H1 (cell line): ENCODE measurements at regions not wholly inside any gene's neighbourhood (a gene's known extent, or its start where the extent isn't known, plus 50 kb on each side); places are given as distances from the start of the nearest gene placed in this dataset.

Source experiments
- CBX8 ChIP-seq: fragments of 300-800, 300-1000 bp; sonication (generic); IDR thresholded peaks from 2 replicates; pipeline ENCODE4 v1.7.1; 2016; ENCODE audit warnings: low read depth, low read length, borderline replicate concordance
- CREB1 ChIP-seq: IDR thresholded peaks from 2 replicates; pipeline ENCODE4 v1.6.1; 2012; ENCODE audit warnings: inconsistent platforms
- GABPA ChIP-seq: IDR thresholded peaks from 2 replicates; pipeline ENCODE4 v1.6.1; 2011; ENCODE audit warnings: mild to moderate bottlenecking, low read length, moderate library complexity, borderline replicate concordance; ENCODE audit not compliant: insufficient read depth
- KDM5A ChIP-seq: fragments of 200-600 bp; IDR thresholded peaks from 2 replicates; pipeline ENCODE4 v1.7.1; 2012; ENCODE audit warnings: mild to moderate bottlenecking, low read length, inconsistent platforms, mixed read lengths
- NANOG ChIP-seq: IDR thresholded peaks from 2 replicates; pipeline ENCODE4 v1.6.1; 2011; ENCODE audit warnings: low read length, low read depth, mild to moderate bottlenecking, inconsistent platforms; ENCODE audit not compliant: insufficient read depth, poor library complexity, severe bottlenecking
- NRF1 ChIP-seq: IDR thresholded peaks from 2 replicates; pipeline ENCODE4 v1.6.1; 2011; ENCODE audit warnings: mild to moderate bottlenecking, low read depth, low read length, improper control_type of control experiment
- PHF8 ChIP-seq: fragments of 200-600 bp; sonication (generic); conservative IDR thresholded peaks from 2 replicates; pipeline ENCODE4 v1.7.1; 2012; ENCODE audit warnings: low read depth, mild to moderate bottlenecking, inconsistent platforms, low read length, moderate library complexity
- POLR2A ChIP-seq, 2 experiments: IDR thresholded peaks; 1 replicate in 1 of 2; 2 replicates in 1 of 2; pipeline ENCODE4 v1.6.1; 2011; ENCODE audit warnings: low read depth in 2 of 2, low read length in 2 of 2, mild to moderate bottlenecking in 2 of 2; ENCODE audit errors: control extremely low read depth in 1 of 2
- POLR2AphosphoS5 ChIP-seq: IDR thresholded peaks from 2 replicates; pipeline ENCODE4 v1.6.1; 2011; ENCODE audit warnings: low read depth, low read length
- POU5F1 ChIP-seq: IDR thresholded peaks from 2 replicates; pipeline ENCODE4 v1.6.1; 2011; ENCODE audit warnings: low read depth, mild to moderate bottlenecking, low read length, moderate library complexity
- SAP30 ChIP-seq: fragments of 300-600 bp; sonication (generic); IDR thresholded peaks from 2 replicates; pipeline ENCODE4 v1.7.1; 2012; ENCODE audit warnings: low read length, moderate library complexity, mild to moderate bottlenecking, inconsistent platforms; ENCODE audit not compliant: insufficient read depth, insufficient replicate concordance
- SIRT6 ChIP-seq: IDR thresholded peaks from one replicate; pipeline ENCODE4 v1.7.1; 2012; ENCODE audit warnings: low read length, inconsistent platforms
- TEAD4 ChIP-seq: IDR thresholded peaks from 2 replicates; pipeline ENCODE4 v1.6.1; 2012; ENCODE audit warnings: low read depth, low read length, inconsistent platforms, mixed read lengths
- TF ChIP-seq, protein P1 (sequence below): fragments of 300-600 bp; sonication (generic); IDR thresholded peaks from 2 replicates; pipeline ENCODE4 v1.7.1; 2012; ENCODE audit warnings: low read length, moderate library complexity, mild to moderate bottlenecking, inconsistent platforms; ENCODE audit not compliant: insufficient replicate concordance

DNA sequence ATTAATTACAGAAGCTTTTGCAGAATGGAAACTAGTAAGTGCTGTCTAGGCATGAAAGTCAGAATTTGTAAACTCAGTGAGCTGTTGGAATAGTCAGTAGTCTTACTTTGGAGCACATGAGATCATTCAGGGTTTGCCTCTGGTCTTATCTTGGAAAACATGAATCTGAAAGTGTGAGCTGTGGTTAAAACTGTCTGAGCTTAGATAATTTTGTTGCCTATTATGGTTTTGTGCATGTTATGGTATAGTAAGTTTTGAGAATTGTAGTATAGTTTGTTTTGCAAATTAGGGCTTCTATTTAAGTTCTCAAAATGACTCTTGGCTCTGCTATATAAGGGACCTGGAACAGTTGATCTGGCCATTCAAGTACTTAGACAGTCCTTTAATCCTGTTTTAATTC lies 53.7 kb upstream of the TRPC4 start (continued):
- TF ChIP-seq, protein P1, sequence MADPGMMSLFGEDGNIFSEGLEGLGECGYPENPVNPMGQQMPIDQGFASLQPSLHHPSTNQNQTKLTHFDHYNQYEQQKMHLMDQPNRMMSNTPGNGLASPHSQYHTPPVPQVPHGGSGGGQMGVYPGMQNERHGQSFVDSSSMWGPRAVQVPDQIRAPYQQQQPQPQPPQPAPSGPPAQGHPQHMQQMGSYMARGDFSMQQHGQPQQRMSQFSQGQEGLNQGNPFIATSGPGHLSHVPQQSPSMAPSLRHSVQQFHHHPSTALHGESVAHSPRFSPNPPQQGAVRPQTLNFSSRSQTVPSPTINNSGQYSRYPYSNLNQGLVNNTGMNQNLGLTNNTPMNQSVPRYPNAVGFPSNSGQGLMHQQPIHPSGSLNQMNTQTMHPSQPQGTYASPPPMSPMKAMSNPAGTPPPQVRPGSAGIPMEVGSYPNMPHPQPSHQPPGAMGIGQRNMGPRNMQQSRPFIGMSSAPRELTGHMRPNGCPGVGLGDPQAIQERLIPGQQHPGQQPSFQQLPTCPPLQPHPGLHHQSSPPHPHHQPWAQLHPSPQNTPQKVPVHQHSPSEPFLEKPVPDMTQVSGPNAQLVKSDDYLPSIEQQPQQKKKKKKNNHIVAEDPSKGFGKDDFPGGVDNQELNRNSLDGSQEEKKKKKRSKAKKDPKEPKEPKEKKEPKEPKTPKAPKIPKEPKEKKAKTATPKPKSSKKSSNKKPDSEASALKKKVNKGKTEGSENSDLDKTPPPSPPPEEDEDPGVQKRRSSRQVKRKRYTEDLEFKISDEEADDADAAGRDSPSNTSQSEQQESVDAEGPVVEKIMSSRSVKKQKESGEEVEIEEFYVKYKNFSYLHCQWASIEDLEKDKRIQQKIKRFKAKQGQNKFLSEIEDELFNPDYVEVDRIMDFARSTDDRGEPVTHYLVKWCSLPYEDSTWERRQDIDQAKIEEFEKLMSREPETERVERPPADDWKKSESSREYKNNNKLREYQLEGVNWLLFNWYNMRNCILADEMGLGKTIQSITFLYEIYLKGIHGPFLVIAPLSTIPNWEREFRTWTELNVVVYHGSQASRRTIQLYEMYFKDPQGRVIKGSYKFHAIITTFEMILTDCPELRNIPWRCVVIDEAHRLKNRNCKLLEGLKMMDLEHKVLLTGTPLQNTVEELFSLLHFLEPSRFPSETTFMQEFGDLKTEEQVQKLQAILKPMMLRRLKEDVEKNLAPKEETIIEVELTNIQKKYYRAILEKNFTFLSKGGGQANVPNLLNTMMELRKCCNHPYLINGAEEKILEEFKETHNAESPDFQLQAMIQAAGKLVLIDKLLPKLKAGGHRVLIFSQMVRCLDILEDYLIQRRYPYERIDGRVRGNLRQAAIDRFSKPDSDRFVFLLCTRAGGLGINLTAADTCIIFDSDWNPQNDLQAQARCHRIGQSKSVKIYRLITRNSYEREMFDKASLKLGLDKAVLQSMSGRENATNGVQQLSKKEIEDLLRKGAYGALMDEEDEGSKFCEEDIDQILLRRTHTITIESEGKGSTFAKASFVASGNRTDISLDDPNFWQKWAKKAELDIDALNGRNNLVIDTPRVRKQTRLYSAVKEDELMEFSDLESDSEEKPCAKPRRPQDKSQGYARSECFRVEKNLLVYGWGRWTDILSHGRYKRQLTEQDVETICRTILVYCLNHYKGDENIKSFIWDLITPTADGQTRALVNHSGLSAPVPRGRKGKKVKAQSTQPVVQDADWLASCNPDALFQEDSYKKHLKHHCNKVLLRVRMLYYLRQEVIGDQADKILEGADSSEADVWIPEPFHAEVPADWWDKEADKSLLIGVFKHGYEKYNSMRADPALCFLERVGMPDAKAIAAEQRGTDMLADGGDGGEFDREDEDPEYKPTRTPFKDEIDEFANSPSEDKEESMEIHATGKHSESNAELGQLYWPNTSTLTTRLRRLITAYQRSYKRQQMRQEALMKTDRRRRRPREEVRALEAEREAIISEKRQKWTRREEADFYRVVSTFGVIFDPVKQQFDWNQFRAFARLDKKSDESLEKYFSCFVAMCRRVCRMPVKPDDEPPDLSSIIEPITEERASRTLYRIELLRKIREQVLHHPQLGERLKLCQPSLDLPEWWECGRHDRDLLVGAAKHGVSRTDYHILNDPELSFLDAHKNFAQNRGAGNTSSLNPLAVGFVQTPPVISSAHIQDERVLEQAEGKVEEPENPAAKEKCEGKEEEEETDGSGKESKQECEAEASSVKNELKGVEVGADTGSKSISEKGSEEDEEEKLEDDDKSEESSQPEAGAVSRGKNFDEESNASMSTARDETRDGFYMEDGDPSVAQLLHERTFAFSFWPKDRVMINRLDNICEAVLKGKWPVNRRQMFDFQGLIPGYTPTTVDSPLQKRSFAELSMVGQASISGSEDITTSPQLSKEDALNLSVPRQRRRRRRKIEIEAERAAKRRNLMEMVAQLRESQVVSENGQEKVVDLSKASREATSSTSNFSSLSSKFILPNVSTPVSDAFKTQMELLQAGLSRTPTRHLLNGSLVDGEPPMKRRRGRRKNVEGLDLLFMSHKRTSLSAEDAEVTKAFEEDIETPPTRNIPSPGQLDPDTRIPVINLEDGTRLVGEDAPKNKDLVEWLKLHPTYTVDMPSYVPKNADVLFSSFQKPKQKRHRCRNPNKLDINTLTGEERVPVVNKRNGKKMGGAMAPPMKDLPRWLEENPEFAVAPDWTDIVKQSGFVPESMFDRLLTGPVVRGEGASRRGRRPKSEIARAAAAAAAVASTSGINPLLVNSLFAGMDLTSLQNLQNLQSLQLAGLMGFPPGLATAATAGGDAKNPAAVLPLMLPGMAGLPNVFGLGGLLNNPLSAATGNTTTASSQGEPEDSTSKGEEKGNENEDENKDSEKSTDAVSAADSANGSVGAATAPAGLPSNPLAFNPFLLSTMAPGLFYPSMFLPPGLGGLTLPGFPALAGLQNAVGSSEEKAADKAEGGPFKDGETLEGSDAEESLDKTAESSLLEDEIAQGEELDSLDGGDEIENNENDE: no peak
- TF ChIP-seq KDM5A (no peak), POLR2AphosphoS5 (no peak), POLR2A (IDR thresholded peaks at IDR 0.05; ENCODE audit: control extremely low read depth in 1 of 2, low read depth in 2 of 2, low read length in 2 of 2) (no peak), POU5F1 (no peak), TEAD4 (no peak), SAP30 (no peak), NANOG (no peak), CBX8 (no peak), GABPA (no peak), PHF8 (no peak), SIRT6 (no peak), CREB1 (no peak), NRF1 (no peak)
